ENCODE measurements at regions not wholly inside any gene's neighbourhood (a gene's known extent, or its start where the extent isn't known, plus 50 kb on each side); places are given as distances from the start of the nearest gene placed in this dataset.

GRCh38 chr1:79325705-79326104, 319.2 kb upstream of the ADGRL4 start:
- intact Hi-C loops (cut with DNase I): no loop called here
- no peak overlapping the region for H3K4me3 ChIP-seq

GRCh38 chr1:79325126-79325525, 318.6 kb upstream of the ADGRL4 start:
- no peak for DNase-seq
- no peak overlapping the region for H3K27ac ChIP-seq
- H3K4me1 ChIP-seq: no peaks in the 10 kb centered on the region
- no peak overlapping the region for H3K4me3 ChIP-seq
- ATAC-seq: no peak
- no peaks in the 10 kb centered on the region for H3K9me3 ChIP-seq
- no peaks in the 10 kb centered on the region for H3K36me3 ChIP-seq
- no peak for TF ChIP-seq CTCF (IDR thresholded peaks at IDR 0.05)
- TF ChIP-seq POLR2A (IDR thresholded peaks at IDR 0.05): no peak
- no peaks in the 10 kb centered on the region for H3K27me3 ChIP-seq
- intact Hi-C loops (cut with DNase I): no loop called here
- 75% methylated on average over 2 of the region's 2 CpGs for WGBS (ENCODE audit: insufficient coverage, low coverage, low lambda C conversion rate, missing lambda C conversion rate)

More at GRCh38 chr1:79325705-79326104, 319.2 kb upstream of the ADGRL4 start:
- ATAC-seq (no peak), DNase-seq (no peak)
- Histone ChIP-seq H3K27ac (no peak overlapping the region), H3K36me3 (no peaks in the 10 kb centered on the region), H3K9me3 (no peaks in the 10 kb centered on the region), H3K27me3 (no peaks in the 10 kb centered on the region), H3K4me1 (no peaks in the 10 kb centered on the region)
- TF ChIP-seq CTCF (IDR thresholded peaks at IDR 0.05): no peak
- TF ChIP-seq POLR2A (IDR thresholded peaks at IDR 0.05): no peak

- Histone ChIP-seq H3K27me3 (no peaks in the 10 kb centered on the region), H3K4me1 (no peaks in the 10 kb centered on the region), H3K4me3 (no peak overlapping the region), H3K9me3 (no peaks in the 10 kb centered on the region), H3K36me3 (no peaks in the 10 kb centered on the region), H3K27ac (no peak overlapping the region)
- no peak for DNase-seq
- TF ChIP-seq CTCF (IDR thresholded peaks at IDR 0.05): no peak
- no peak for ATAC-seq
- intact Hi-C loops (cut with DNase I): no loop called here
- 14% methylated on average over 1 of the region's 1 CpG for WGBS (ENCODE audit: insufficient coverage, low coverage, low lambda C conversion rate, missing lambda C conversion rate)
Measured at GRCh38 chr1:79323239-79324025, 316.9 kb upstream of the ADGRL4 start.

GRCh38 chr1:79322511-79323027, 316.0 kb upstream of the ADGRL4 start:
- Histone ChIP-seq H3K4me3 (no peak overlapping the region), H3K9me3 (no peaks in the 10 kb centered on the region), H3K27ac (no peak overlapping the region), H3K27me3 (no peaks in the 10 kb centered on the region), H3K4me1 (no peaks in the 10 kb centered on the region), H3K36me3 (no peaks in the 10 kb centered on the region)
- WGBS (ENCODE audit: insufficient coverage, low coverage, low lambda C conversion rate, missing lambda C conversion rate): 61% methylated on average over 5 of the region's 5 CpGs
- ATAC-seq (no peak), DNase-seq (no peak)
- intact Hi-C loops (cut with DNase I): no loop called here
- no peak for TF ChIP-seq POLR2A (IDR thresholded peaks at IDR 0.05)
- TF ChIP-seq CTCF (IDR thresholded peaks at IDR 0.05): no peak

Data from right lobe of liver (tissue), 6 donors.